ENCODE measurements at regions not wholly inside any gene's neighbourhood (a gene's known extent, or its start where the extent isn't known, plus 50 kb on each side); places are given as distances from the start of the nearest gene placed in this dataset.

GRCh38 chr4:128528793-128529553 lies 241.4 kb upstream of the PGRMC2 start:
- peak; percentile 73 for DNase-seq (ENCODE audit: low spot score)

DNA sequence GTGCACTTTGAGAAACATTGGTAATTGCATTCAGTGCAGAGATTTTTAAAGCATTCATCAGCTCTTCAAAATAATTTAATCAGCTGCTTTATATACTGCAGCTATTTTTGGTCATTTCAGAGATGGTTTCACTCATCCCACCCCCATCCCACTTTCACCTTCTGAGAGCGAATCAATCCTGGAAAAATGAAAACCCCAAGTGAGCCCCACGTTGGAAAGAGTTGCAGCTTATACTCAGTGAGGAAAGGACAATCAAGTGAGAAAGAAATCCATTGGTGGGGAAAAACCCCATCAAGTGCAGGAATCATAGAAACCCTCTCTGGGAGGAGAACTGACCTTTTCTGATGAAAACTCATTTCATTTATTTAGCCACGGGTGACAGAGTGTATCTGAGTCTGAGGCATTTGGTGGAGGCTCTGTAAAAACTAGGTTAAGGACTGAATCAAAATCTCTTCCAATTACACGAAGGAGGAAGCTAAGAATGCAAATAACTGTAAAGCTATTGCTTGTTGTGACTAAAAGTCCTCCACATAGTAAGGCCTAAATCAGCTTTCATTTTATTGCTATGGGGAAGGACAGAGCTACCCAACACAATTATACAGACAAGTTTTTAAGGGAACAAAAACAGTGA lies 240.4 kb upstream of the PGRMC2 start:
- no peak for DNase-seq (ENCODE audit: low spot score)

GRCh38 chr4:128527351-128527750 lies 239.7 kb upstream of the PGRMC2 start:
- DNase-seq (ENCODE audit: low spot score): no peak

DNA sequence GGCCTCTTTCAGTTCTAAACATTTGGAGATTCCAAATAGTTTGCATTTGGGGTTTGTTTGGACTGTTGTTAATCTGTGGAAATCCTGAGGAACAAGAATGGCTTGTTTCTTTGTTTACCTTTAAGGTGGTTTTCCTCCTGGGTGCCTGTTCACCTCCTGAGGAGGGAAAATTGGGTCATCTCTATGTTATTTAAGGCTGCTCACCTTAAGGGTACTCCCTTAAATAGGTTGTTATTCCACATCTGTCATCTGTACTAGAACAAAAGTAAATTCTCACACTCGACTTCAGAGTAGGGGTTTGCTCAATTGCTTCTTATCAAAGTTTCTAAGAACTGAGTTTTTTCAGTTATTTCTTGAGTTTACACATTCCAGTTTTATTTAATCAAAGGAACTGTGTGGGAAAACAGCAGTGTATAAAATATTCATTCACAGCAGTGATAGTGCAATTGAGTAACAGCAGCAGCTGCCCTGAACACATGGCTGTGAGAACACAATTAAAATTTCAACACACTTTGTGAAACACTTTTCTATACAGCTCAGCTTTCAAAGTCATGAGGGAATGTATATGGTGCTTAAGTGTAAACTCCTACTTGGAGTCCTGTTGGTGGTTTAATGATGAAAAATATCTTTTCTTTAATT lies 238.5 kb upstream of the PGRMC2 start:
- no peak for DNase-seq (ENCODE audit: low spot score)

DNA sequence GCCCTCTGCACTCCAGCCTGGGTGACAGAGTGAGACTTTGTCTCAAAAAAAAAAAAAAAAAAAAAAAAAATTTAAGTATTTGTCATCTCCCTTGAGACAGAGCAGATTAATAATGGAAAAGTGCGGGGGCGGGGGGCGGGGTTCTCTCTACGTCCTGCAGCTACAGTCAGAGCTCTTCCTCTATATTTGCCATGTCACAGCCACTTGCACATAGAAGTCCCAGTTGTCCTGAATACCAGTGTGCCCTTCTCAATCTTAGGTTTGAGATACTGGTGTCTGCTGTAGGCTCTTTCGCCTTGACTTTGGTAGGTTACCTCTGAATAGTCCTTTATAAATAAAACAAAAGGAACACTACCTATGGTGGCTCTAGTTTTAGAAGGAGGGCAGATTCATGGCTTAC lies 237.8 kb upstream of the PGRMC2 start:
- DNase-seq (ENCODE audit: low spot score): no peak

- DNase-seq (ENCODE audit: low spot score): peak; percentile 44
Observed at GRCh38 chr4:128524311-128524710, 236.7 kb upstream of the PGRMC2 start.

GRCh38 chr4:128521648-128522111 lies 234.1 kb upstream of the PGRMC2 start:
- no peak for DNase-seq (ENCODE audit: low spot score)

- DNase-seq (ENCODE audit: low spot score): no peak
Observed at GRCh38 chr4:128521156-128521555, 233.5 kb upstream of the PGRMC2 start.

- no peak for DNase-seq (ENCODE audit: low spot score)
Observed at GRCh38 chr4:128519163-128519830, 231.7 kb upstream of the PGRMC2 start.

DNA sequence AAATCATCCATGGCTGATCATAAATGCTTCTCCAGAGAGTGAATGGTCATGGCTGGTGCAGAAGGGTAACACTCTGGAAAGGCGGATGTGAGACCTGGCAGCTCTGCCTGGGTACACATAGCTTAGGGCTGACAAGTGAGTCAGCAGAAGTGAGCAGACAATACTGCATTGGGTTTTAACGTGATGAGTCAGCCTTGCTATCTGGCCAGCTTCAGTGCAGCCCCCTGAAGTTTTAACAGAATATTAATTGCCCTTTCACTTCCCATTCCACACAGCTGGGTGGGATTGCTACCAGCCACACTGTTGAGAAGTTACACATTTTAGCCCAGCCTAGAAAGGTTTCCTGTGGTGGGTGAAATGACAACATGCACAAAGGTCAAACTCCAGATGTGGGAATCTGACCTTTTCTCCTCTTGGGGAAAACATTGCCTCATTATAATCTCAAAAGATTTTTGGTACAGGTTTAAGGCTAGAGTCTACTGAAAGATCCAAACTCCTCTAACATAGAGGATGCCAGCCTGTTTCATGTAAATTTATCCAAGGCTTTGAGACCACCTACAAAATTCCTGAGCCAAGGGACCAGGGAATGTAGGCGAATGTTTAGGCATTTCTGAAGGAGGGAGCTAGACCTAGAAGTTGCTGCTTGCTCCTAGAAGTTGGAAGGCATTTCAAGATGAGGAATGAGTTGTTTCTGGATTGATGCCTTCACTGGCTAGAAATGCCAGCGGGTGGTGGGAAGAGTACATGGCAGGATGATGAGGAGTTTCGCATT lies 230.3 kb upstream of the PGRMC2 start:
- peak; percentile 44 for DNase-seq (ENCODE audit: low spot score)

DNA sequence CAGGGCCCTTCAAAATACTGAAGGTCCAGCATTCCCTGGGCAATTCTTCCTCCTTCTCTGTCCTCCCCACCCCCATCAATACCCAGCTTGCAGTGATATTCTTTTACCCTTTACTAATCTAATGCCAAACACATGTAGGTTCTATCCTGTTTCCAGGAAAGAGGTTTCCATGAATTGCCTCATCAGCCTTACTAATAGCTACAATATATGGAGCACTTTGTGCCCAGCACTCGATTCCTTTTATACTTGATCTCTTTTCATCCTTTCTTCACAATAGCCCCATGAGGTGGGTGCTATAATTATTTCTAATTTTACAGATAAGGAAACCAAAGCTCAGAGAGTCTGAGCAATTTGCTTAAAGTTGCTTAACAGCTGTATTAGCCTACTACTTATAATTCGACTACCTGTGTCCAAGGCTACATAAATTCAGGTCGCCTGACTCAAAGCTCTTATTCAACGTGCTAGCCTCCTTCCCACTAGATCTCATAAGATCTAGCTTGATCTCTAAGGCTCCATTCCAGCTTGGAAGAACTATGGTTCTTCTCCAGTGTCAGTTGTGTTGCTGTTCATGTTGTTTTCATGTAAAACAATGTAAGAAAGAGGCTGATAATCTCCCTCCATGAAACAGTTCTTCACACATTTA lies 229.6 kb upstream of the PGRMC2 start:
- DNase-seq (ENCODE audit: low spot score): no peak

GRCh38 chr4:128516301-128516969 lies 228.8 kb upstream of the PGRMC2 start:
- DNase-seq (ENCODE audit: low spot score): no peak

- DNase-seq (ENCODE audit: low spot score): no peak
Observed at GRCh38 chr4:128513664-128514484, 226.3 kb upstream of the PGRMC2 start.

GRCh38 chr4:128512767-128513322 lies 225.2 kb upstream of the PGRMC2 start:
- DNase-seq (ENCODE audit: low spot score): no peak

- DNase-seq (ENCODE audit: low spot score): no peak
Observed at GRCh38 chr4:128512161-128512560, 224.5 kb upstream of the PGRMC2 start.

- DNase-seq (ENCODE audit: low spot score): no peak
Observed at GRCh38 chr4:128510850-128511249, 223.2 kb upstream of the PGRMC2 start.

GRCh38 chr4:128502818-128503527 lies 215.4 kb upstream of the PGRMC2 start:
- DNase-seq (ENCODE audit: low spot score): no peak

GRCh38 chr4:128501239-128501638 lies 213.6 kb upstream of the PGRMC2 start:
- DNase-seq (ENCODE audit: low spot score): no peak
